ENCODE measurements at regions not wholly inside any gene's neighbourhood (a gene's known extent, or its start where the extent isn't known, plus 50 kb on each side); places are given as distances from the start of the nearest gene placed in this dataset.

DNA sequence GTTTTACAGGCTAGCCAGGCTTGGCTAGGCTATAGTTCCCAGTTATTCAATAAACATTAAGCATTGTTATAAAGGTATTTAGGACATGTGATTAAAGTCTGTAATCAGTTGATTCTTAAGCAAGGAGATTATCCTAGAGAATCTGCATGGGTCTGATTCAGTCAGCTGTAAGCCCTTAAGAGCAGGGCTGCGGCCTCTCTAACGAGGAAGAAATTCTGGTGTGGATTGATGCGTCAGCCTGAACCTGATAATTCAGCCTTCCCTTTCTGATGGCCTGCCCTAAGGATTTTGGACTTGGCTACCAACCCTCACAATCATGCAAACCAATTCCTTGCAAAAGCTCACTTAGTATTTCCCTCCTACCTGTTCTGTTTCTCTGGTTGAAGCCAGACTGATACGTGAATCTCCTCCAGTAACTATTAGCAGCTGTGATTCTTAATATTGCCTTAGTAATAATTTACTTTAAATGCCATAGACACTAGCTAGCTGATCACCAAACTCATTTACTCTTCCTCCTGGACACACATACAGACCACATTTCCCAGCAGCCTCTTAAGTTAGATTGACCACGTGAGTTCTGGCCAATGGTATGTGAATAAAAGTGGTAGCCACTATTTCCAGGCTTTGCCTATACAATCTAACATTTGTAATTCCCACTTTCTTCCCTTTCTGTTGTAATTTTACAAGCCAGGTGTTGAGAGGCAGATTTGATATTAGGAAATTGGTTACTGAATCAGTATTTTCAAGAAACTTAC lies 678.0 kb upstream of the INTU start:
- no peak overlapping the region for H3K27ac Mint-ChIP-seq
- DNase-seq (no peak), ATAC-seq (replicated peaks in 1 of 2) (no peak)
- no peaks in the 10 kb centered on the region for H3K9me3 Mint-ChIP-seq
- H3K4me3 Mint-ChIP-seq = no peak overlapping the region
- no peaks in the 10 kb centered on the region for H3K4me1 Mint-ChIP-seq (ENCODE audit: low read depth)
- no peaks in the 10 kb centered on the region for H3K27me3 Mint-ChIP-seq (ENCODE audit: low read depth)
- no peaks in the 10 kb centered on the region for H3K36me3 Mint-ChIP-seq (ENCODE audit: insufficient read depth in 2 of 2)

DNA sequence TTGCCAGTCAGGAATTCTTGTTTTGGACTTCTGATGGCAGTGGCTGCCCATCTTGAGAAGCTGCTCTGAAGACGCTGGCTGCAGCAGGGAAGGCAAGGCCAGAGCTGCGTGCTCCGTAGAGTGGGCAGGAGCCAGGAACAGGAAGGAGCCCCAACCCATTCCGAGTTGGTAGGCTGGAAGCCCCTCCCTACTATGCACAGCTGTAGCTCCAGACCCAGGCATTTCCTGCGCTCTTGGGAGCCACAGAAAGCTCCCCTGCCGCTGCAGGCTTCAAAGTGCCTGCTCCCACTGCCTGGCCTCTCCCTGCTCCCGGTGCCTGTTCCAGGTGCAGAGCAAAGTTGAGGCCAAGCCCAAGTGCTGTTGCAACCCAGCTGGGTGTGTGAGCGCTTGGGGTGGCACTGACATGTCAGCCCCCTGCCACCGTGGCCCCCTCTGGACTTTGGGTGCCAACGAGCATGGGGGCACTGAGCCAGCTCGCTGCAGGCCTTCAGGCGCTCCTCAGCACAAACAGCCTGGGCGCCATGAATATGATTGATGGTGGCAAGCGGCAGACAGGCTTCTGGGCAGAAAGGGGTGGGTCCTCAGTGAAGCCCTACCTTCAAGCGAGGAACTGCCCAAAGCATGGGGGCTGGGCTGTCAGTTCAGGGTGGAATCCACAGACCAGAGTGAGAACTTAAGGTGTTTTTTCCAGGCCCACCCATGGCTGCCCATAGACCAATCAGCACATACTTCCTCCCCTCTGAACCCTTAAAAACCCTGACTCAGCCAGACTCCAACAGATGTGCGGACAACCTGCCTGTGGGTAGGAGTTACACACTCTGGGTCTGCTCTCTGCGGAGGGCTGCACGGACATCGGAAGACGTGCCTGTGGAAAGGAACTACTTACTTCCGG lies 677.2 kb upstream of the INTU start:
- peaks cover 0 to 2% of the 10 kb centered on the region in 2 donors for H3K9me3 Mint-ChIP-seq
- no peak overlapping the region for H3K27ac Mint-ChIP-seq
- no peak for DNase-seq
- H3K4me3 Mint-ChIP-seq = no peak overlapping the region
- H3K27me3 Mint-ChIP-seq (ENCODE audit: low read depth) = no peaks in the 10 kb centered on the region
- H3K4me1 Mint-ChIP-seq (ENCODE audit: low read depth) = no peaks in the 10 kb centered on the region
- no peaks in the 10 kb centered on the region for H3K36me3 Mint-ChIP-seq (ENCODE audit: insufficient read depth in 2 of 2)
- no peak for ATAC-seq (replicated peaks in 1 of 2)

DNA sequence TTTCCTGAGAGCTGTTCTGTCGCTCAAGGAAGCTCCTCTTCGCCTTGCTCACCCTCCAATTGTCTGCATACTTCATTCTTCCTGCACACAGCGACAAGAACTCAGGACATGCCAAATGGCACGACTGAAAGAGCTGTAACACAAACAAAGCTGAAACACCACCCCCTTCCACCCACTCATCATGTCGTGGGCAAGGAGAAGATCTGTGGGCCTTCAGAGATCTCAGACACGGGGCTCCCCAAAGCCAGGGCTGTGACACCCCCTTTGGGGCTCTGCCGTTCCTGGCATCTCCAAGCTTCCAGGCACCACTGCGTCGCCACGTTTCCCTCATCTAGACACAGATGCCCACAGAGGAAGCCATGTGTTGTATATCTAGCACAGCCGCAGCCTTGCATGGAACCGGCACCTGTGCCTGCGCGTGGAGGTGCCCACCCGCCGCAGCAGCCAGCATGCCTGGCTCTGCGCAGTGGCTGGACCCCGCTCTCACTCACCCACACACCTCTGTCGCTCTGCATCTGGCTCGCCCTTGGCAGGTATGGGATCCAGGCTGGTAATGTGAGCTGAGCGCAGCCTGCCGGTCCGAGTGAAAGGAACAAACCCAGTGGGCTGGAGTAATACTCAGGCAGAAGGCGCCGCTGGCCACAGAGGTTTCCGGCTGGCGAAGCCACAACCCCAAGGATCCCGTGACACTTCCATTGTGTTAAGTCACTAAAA lies 676.4 kb upstream of the INTU start:
- DNase-seq = no peak
- ATAC-seq (replicated peaks in 1 of 2) = no peak
- no peaks in the 10 kb centered on the region for H3K27me3 Mint-ChIP-seq (ENCODE audit: low read depth)
- H3K9me3 Mint-ChIP-seq = peaks cover 0 to 2% of the 10 kb centered on the region in 2 donors
- no peak overlapping the region for H3K4me3 Mint-ChIP-seq
- H3K4me1 Mint-ChIP-seq (ENCODE audit: low read depth) = no peaks in the 10 kb centered on the region
- no peak overlapping the region for H3K27ac Mint-ChIP-seq
- H3K36me3 Mint-ChIP-seq (ENCODE audit: insufficient read depth in 2 of 2) = no peaks in the 10 kb centered on the region

GRCh38 chr4:126957556-126957955 lies 675.2 kb upstream of the INTU start:
- no peak for ATAC-seq (replicated peaks in 1 of 2)

DNA sequence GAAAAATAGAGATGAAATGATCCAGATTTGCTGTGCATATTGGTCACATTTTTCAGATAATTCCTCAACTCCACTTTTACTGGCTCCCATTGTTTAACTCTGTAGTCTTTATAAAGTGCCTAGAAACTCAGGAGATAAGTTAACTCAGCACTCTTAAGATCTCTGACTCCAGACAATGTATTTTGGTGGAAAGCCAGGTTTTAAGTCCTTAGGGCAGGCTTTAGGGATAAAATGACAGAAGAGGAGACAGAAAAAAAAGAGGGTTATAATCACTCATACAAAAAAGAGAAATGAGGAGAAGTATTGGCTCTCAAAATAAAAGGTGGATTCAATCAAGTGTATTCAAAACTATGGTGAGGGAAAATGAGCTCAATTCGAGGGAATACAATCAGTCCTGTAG lies 674.8 kb upstream of the INTU start:
- Mint-ChIP-seq H3K9me3 (peaks cover 3 to 5% of the 10 kb centered on the region in 2 donors), H3K4me1 (ENCODE audit: low read depth) (no peaks in the 10 kb centered on the region), H3K27me3 (ENCODE audit: low read depth) (no peaks in the 10 kb centered on the region), H3K36me3 (ENCODE audit: insufficient read depth in 2 of 2) (no peaks in the 10 kb centered on the region), H3K27ac (no peak overlapping the region), H3K4me3 (no peak overlapping the region)
- ATAC-seq (replicated peaks in 1 of 2) = no peak
- DNase-seq = no peak

More at GRCh38 chr4:126957556-126957955, 675.2 kb upstream of the INTU start:
- H3K9me3 Mint-ChIP-seq = peaks cover 3 to 5% of the 10 kb centered on the region in 2 donors
- DNase-seq = no peak
- no peaks in the 10 kb centered on the region for H3K4me1 Mint-ChIP-seq (ENCODE audit: low read depth)
- no peaks in the 10 kb centered on the region for H3K27me3 Mint-ChIP-seq (ENCODE audit: low read depth)
- H3K4me3 Mint-ChIP-seq = no peak overlapping the region
- no peaks in the 10 kb centered on the region for H3K36me3 Mint-ChIP-seq (ENCODE audit: insufficient read depth in 2 of 2)
- H3K27ac Mint-ChIP-seq = no peak overlapping the region

DNA sequence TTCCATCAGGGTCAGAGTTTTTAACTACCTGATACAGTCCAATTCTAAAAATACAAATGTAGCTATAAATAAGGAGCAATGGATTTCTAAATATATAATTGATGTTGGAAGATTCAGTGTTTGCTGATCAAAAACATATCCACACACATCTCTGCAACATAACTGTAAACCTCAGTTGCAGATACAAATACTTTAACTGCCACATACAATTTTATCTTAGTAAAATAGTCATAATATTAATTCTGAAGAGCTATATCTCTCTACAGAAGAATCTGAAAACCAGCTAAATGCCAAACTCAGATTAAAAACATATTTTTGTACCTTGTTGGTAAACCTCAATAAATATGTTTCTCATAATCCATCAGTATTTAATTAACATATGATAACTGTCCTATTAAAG lies 674.3 kb upstream of the INTU start:
- Mint-ChIP-seq H3K27ac (no peak overlapping the region), H3K36me3 (ENCODE audit: insufficient read depth in 2 of 2) (no peaks in the 10 kb centered on the region), H3K4me3 (no peak overlapping the region), H3K9me3 (peaks cover 3 to 5% of the 10 kb centered on the region in 2 donors), H3K27me3 (ENCODE audit: low read depth) (no peaks in the 10 kb centered on the region), H3K4me1 (ENCODE audit: low read depth) (no peaks in the 10 kb centered on the region)
- ATAC-seq (replicated peaks in 1 of 2) (no peak), DNase-seq (no peak)

- H3K9me3 Mint-ChIP-seq = peaks cover 3 to 5% of the 10 kb centered on the region in 2 donors
These were observed 673.6 kb upstream of the INTU start for GRCh38 chr4:126959056-126959745.

DNA sequence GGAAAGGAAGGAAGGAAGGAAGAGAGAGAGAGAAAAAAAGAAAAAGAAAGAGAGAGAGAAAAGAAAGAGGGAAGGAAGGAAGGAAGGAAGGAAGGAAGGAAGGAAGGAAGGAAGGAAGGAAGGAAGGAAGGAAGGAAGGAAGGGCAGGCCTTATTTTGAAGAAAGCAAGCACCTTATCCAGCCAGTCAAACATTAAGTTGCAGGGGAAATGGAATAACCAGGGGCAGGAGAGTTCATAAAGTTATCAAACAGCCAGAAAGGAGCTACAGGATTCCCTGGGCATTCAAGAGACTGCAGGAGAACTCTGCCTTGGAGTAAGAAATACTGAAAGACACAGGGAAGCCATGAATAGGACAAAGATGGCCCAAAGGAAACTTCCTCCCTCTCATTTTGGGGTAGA lies 672.0 kb upstream of the INTU start:
- H3K36me3 Mint-ChIP-seq (ENCODE audit: insufficient read depth in 2 of 2) = no peaks in the 10 kb centered on the region
- H3K4me1 Mint-ChIP-seq (ENCODE audit: low read depth) = no peaks in the 10 kb centered on the region
- DNase-seq (no peak), ATAC-seq (replicated peaks in 1 of 2) (no peak)
- no peak overlapping the region for H3K27ac Mint-ChIP-seq
- H3K9me3 Mint-ChIP-seq = peaks cover 5 to 9% of the 10 kb centered on the region in 2 donors
- H3K27me3 Mint-ChIP-seq (ENCODE audit: low read depth) = no peaks in the 10 kb centered on the region
- no peak overlapping the region for H3K4me3 Mint-ChIP-seq

More at GRCh38 chr4:126959056-126959745, 673.6 kb upstream of the INTU start:
- Mint-ChIP-seq H3K4me1 (ENCODE audit: low read depth) (no peaks in the 10 kb centered on the region), H3K36me3 (ENCODE audit: insufficient read depth in 2 of 2) (no peaks in the 10 kb centered on the region), H3K4me3 (no peak overlapping the region), H3K27ac (no peak overlapping the region), H3K27me3 (ENCODE audit: low read depth) (no peaks in the 10 kb centered on the region)
- ATAC-seq (replicated peaks in 1 of 2) (no peak), DNase-seq (no peak)

- ATAC-seq (replicated peaks in 1 of 2) = no peak
- Mint-ChIP-seq H3K9me3 (peaks cover 5 to 9% of the 10 kb centered on the region in 2 donors), H3K27me3 (ENCODE audit: low read depth) (no peaks in the 10 kb centered on the region), H3K27ac (no peak overlapping the region), H3K4me1 (ENCODE audit: low read depth) (no peaks in the 10 kb centered on the region), H3K36me3 (ENCODE audit: insufficient read depth in 2 of 2) (no peaks in the 10 kb centered on the region), H3K4me3 (no peak overlapping the region)
- DNase-seq = no peak
These were observed 671.1 kb upstream of the INTU start for GRCh38 chr4:126961661-126962060.

- H3K27me3 Mint-ChIP-seq (ENCODE audit: low read depth) = no peaks in the 10 kb centered on the region
- no peak overlapping the region for H3K4me3 Mint-ChIP-seq
- H3K9me3 Mint-ChIP-seq = peaks cover 7 to 13% of the 10 kb centered on the region in 2 donors
- DNase-seq (no peak), ATAC-seq (replicated peaks in 1 of 2) (no peak)
- no peaks in the 10 kb centered on the region for H3K4me1 Mint-ChIP-seq (ENCODE audit: low read depth)
- H3K27ac Mint-ChIP-seq = no peak overlapping the region
- H3K36me3 Mint-ChIP-seq (ENCODE audit: insufficient read depth in 2 of 2) = no peaks in the 10 kb centered on the region
These were observed 666.9 kb upstream of the INTU start for GRCh38 chr4:126965877-126966276.

DNA sequence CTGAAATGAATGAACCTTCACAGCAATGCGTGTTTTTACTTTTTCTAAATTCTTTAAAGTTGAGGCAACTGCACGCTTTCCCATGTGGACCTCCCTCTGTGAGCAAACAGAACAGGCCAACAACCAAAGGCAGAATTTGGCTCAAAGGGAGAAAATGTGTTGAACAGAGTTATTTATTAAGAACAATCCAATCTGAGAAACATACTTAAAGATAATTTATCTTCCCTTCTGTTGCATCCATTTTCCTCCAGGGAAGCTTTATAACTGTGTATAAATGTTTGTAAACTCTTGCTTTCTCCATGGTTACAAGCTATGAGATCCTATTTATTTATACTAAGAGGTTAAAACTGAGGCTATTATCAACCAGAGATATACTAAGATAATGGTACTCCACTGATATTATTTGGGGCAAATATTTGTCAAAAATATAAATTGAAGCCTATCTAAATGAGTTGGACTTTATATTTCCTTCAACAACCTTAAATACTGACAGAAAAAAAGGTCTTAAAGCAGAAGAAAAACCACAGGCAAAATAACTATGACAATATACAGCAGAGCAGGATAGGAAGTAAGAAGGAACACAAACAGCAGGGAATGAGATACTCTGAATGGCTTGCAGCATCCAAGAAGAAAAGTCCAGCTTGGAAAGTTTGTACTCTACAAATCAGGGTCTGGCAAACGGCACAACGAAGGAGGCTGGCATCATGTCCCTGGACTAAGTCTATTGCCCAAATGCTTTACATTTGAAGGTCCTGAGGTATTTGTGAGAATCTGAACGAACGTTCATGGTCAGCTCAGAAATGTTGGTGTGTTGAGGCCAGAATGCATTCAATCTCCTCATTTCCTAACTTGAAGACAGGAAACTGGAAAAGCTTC lies 663.2 kb upstream of the INTU start:
- no peaks in the 10 kb centered on the region for H3K27me3 Mint-ChIP-seq (ENCODE audit: low read depth)
- no peak overlapping the region for H3K27ac Mint-ChIP-seq
- no peaks in the 10 kb centered on the region for H3K36me3 Mint-ChIP-seq (ENCODE audit: insufficient read depth in 2 of 2)
- H3K4me3 Mint-ChIP-seq = no peak overlapping the region
- ATAC-seq (replicated peaks in 1 of 2) = no peak
- DNase-seq = no peak
- H3K9me3 Mint-ChIP-seq = peaks cover 10% of the 10 kb centered on the region in 2 donors
- no peaks in the 10 kb centered on the region for H3K4me1 Mint-ChIP-seq (ENCODE audit: low read depth)

DNA sequence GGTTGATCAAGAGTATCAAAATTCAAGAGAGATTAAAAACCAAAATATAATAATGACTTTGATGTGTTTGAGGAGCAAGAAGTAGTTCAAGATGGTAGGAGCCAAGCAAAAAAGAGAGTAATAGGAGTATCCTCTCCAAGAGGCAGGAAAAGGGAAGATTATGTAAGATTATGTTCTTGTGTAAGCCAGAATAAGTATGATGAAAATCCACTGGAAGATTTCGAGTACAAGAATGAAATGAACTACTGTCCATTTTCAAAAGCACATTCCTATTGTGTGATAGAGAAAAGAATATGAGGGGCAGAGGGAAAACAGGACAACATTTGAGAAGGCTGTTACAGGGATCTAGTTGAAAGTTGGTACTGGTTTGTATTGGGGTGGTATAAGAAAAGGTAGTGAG lies 659.6 kb upstream of the INTU start:
- no peaks in the 10 kb centered on the region for H3K27me3 Mint-ChIP-seq (ENCODE audit: low read depth)
- no peaks in the 10 kb centered on the region for H3K36me3 Mint-ChIP-seq (ENCODE audit: insufficient read depth in 2 of 2)
- H3K4me1 Mint-ChIP-seq (ENCODE audit: low read depth) = no peaks in the 10 kb centered on the region
- no peak for ATAC-seq (replicated peaks in 1 of 2)
- no peak overlapping the region for H3K27ac Mint-ChIP-seq
- peaks cover 6 to 10% of the 10 kb centered on the region in 2 donors for H3K9me3 Mint-ChIP-seq
- no peak for DNase-seq
- H3K4me3 Mint-ChIP-seq = no peak overlapping the region

All from activated T-cell treated with anti-CD3 and anti-CD28 coated beads, Interleukin-2, amount 50 U/mL, for 72 hours (primary cell).